Natural killer cell (primary cell): ENCODE measurements at regions not wholly inside any gene's neighbourhood (a gene's known extent, or its start where the extent isn't known, plus 50 kb on each side); places are given as distances from the start of the nearest gene placed in this dataset.

Source experiments
- ATAC-seq, 3 donors: fragments of 150-1000 bp in 2 of 3; fragments of 200-7000 bp in 1 of 3; cut with Tn5 transposase; 1 replicate in 1 of 3; 2 replicates in 2 of 3; pipeline ENCODE4 v1.10.0; 2021; ENCODE audit warnings: mild to moderate bottlenecking in 2 of 3, moderate library complexity in 2 of 3
- DNase-seq, 2 donors: peaks; one replicate each; pipeline versions ENCODE4 v3.0.0 to v3.0.0-alpha.2; 2013 to 2021; ENCODE audit warnings: mixed read lengths in 1 of 2
- H3K27ac ChIP-seq: one replicate; pipeline ENCODE4 v1.5.1; 2013; ENCODE audit warnings: mild to moderate bottlenecking, low read length
- H3K27me3 ChIP-seq: one replicate; pipeline ENCODE4 v1.6.1; 2013; ENCODE audit warnings: low read length; ENCODE audit not compliant: control insufficient read depth, insufficient read depth
- H3K36me3 ChIP-seq: one replicate; pipeline ENCODE4 v1.6.1; 2013; ENCODE audit warnings: low read length; ENCODE audit not compliant: control insufficient read depth, insufficient read depth
- H3K4me1 ChIP-seq: one replicate; pipeline ENCODE4 v1.6.1; 2013; ENCODE audit warnings: low read length; ENCODE audit not compliant: control insufficient read depth, insufficient read depth
- H3K4me3 ChIP-seq: one replicate; pipeline ENCODE4 v1.5.1; 2013; ENCODE audit warnings: low read length
- H3K9me3 ChIP-seq: one replicate; pipeline ENCODE4 v1.6.1; 2013; ENCODE audit warnings: low read length; ENCODE audit not compliant: control insufficient read depth, insufficient read depth
- H3K27ac Mint-ChIP-seq, 2 donors: one replicate each; pipeline ENCODE4 v1.8.0; 2022; ENCODE audit warnings: mild to moderate bottlenecking in 2 of 2, mixed read lengths in 2 of 2, moderate library complexity in 1 of 2
- H3K27me3 Mint-ChIP-seq, 2 donors: one replicate each; pipeline ENCODE4 v1.8.0; 2022; ENCODE audit warnings: low read depth in 2 of 2, mixed read lengths in 2 of 2
- H3K36me3 Mint-ChIP-seq: one replicate; pipeline ENCODE4 v1.8.0; 2022; ENCODE audit warnings: mixed read lengths
- H3K4me1 Mint-ChIP-seq, 2 donors: one replicate each; pipeline ENCODE4 v1.8.0; 2022; ENCODE audit warnings: mixed read lengths in 2 of 2
- H3K4me3 Mint-ChIP-seq: one replicate; pipeline ENCODE4 v1.8.0; 2022; ENCODE audit warnings: mild to moderate bottlenecking, moderate library complexity, mixed read lengths
- H3K9me3 Mint-ChIP-seq, 2 donors: one replicate each; pipeline ENCODE4 v1.8.0; 2022; ENCODE audit warnings: mixed read lengths in 2 of 2
- WGBS: methylation state at CpG from one replicate; pipeline ENCODE4 v1.1.7; 2013; ENCODE audit warnings: missing lambda C conversion rate; ENCODE audit not compliant: insufficient coverage; 5-methylcytosine and 5-hydroxymethylcytosine counted together
- intact Hi-C: fragments of 100-400 bp; cut with micrococcal nuclease; formaldehyde crosslinking; loops from one replicate; pipeline ENCODE4 v1.14.2; 2022
- TF ChIP-seq, protein P1 (sequence below): fragments of 200-600 bp; IDR thresholded peaks from one replicate; pipeline ENCODE4 v1.8.0; 2022; ENCODE audit warnings: antibody characterized with exemption

DNA sequence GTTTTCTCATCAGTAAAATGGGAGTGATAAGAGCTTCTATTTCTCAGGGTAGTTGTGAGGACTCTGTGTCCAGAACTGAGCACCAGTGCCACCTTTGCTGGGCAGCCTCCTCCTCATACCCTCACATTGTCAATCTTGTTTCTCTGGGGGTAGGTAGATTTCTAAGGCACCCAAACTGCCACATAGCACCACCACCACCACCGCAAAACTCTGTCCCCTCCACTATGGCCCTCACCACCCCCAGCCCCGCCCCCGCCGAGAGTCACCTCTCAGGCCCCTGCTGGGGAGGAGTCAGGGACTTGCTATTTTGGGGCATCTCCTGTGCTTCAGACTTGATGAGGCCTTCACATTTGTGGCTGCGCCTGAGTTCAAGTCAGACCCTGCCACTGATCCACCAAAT, 549.2 kb downstream of the PTPRU start:
- Mint-ChIP-seq H3K36me3 (no peaks in the 10 kb centered on the region), H3K4me3 (no peak overlapping the region), H3K9me3 (no peaks in the 10 kb centered on the region), H3K27ac (no peak overlapping the region), H3K27me3 (peaks cover 4 to 7% of the 10 kb centered on the region in 2 donors), H3K4me1 (no peaks in the 10 kb centered on the region)
- WGBS: 89% methylated on average over 4 of the region's 5 CpGs
- DNase-seq: no peak
- no peaks in the 10 kb centered on the region for H3K9me3 ChIP-seq
- intact Hi-C loops: no loop called here
- TF ChIP-seq, protein P1, sequence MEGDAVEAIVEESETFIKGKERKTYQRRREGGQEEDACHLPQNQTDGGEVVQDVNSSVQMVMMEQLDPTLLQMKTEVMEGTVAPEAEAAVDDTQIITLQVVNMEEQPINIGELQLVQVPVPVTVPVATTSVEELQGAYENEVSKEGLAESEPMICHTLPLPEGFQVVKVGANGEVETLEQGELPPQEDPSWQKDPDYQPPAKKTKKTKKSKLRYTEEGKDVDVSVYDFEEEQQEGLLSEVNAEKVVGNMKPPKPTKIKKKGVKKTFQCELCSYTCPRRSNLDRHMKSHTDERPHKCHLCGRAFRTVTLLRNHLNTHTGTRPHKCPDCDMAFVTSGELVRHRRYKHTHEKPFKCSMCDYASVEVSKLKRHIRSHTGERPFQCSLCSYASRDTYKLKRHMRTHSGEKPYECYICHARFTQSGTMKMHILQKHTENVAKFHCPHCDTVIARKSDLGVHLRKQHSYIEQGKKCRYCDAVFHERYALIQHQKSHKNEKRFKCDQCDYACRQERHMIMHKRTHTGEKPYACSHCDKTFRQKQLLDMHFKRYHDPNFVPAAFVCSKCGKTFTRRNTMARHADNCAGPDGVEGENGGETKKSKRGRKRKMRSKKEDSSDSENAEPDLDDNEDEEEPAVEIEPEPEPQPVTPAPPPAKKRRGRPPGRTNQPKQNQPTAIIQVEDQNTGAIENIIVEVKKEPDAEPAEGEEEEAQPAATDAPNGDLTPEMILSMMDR: no peak
- H3K4me1 ChIP-seq: no peaks in the 10 kb centered on the region
- H3K4me3 ChIP-seq: no peak overlapping the region
- peaks cover 2% of the 10 kb centered on the region for H3K27me3 ChIP-seq
- no peak for ATAC-seq
- H3K36me3 ChIP-seq: no peaks in the 10 kb centered on the region
- no peak overlapping the region for H3K27ac ChIP-seq

DNA sequence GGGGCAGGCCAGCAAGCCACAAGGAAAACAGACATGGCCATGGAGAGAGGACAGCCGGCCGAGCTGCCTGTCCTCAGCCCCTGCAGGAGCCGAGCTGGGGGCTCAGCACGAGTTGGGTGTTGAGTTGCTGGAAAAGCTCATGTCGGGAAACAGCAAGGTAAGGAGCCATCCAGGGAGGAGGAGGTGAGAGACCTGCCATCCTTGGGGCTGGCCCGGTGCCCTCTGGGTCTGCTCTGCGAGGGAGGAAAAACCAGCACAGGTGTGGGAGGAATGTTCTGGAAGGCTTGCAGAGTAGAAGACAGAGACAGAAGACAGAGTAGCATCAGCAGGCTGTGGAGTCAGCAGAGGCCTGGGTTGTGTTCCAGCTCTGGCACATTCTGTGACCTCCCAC, 548.8 kb downstream of the PTPRU start:
- H3K36me3 ChIP-seq: no peaks in the 10 kb centered on the region
- no peaks in the 10 kb centered on the region for H3K4me1 ChIP-seq
- no peaks in the 10 kb centered on the region for H3K9me3 ChIP-seq
- no peaks in the 10 kb centered on the region for H3K4me1 Mint-ChIP-seq
- WGBS: 80% methylated on average over 7 of the region's 7 CpGs
- TF ChIP-seq, protein P1: no peak
- H3K27ac Mint-ChIP-seq: no peak overlapping the region
- no peak for DNase-seq
- peaks cover 2% of the 10 kb centered on the region for H3K27me3 ChIP-seq
- H3K4me3 ChIP-seq: no peak overlapping the region
- no peak for ATAC-seq
- H3K4me3 Mint-ChIP-seq: no peak overlapping the region
- no peak overlapping the region for H3K27ac ChIP-seq
- H3K36me3 Mint-ChIP-seq: no peaks in the 10 kb centered on the region
- peaks cover 4 to 7% of the 10 kb centered on the region in 2 donors for H3K27me3 Mint-ChIP-seq
- no peaks in the 10 kb centered on the region for H3K9me3 Mint-ChIP-seq
- intact Hi-C loops: no loop called here

DNA sequence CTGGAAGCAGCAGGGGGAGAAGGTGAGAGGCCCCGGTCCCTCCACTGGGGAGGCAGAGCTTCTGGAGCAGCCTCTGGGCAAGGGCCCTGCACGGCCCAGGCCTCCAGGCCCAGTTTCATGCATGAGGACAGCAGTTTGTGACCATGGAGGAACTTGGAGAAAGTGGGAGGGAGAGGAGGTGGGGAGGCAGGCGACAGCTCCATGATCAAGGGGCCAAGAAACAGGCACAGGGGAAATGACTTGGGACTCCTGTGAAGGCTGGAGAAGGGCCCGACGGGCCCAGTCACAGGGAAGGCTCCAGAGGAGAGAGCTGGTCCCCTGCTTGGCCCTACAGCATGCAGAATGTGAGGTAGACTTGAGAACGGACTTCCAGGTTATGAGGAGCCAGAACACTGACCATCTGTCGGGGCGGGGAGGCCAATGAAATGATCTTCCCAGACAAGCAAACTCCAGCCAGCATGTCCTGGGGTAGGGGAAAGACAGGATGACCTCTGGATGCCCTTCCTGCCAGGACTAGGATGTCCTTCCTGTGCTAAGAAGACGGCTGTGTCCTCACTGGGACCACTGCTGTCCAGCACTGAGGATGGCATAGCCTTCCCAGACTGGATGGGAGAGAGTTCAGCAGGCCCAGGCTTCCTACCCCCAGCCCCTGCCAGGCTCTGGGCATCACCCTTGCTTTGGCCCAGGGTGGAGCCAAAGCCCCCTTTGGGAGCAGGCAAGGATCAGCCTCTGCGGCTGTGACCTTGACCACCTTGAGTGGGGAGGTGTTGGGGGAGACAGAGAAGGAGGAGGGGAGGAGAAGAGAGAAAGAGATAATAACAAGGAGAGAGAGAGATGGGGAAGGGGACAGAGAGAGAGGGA, 548.2 kb downstream of the PTPRU start:
- intact Hi-C loops: no loop called here
- H3K27ac Mint-ChIP-seq: no peak overlapping the region
- DNase-seq: no peak
- Histone ChIP-seq H3K4me3 (no peak overlapping the region), H3K27ac (no peak overlapping the region), H3K4me1 (no peaks in the 10 kb centered on the region), H3K36me3 (no peaks in the 10 kb centered on the region), H3K27me3 (peaks cover 2% of the 10 kb centered on the region), H3K9me3 (no peaks in the 10 kb centered on the region)
- H3K36me3 Mint-ChIP-seq: no peaks in the 10 kb centered on the region
- H3K4me3 Mint-ChIP-seq: no peak overlapping the region
- no peaks in the 10 kb centered on the region for H3K9me3 Mint-ChIP-seq
- H3K27me3 Mint-ChIP-seq: peaks cover 4 to 7% of the 10 kb centered on the region in 2 donors
- TF ChIP-seq, protein P1: no peak
- WGBS: 68% methylated on average over 10 of the region's 10 CpGs
- H3K4me1 Mint-ChIP-seq: no peaks in the 10 kb centered on the region
- no peak for ATAC-seq
